ENCODE measurements at regions not wholly inside any gene's neighbourhood (a gene's known extent, or its start where the extent isn't known, plus 50 kb on each side); places are given as distances from the start of the nearest gene placed in this dataset.

DNA sequence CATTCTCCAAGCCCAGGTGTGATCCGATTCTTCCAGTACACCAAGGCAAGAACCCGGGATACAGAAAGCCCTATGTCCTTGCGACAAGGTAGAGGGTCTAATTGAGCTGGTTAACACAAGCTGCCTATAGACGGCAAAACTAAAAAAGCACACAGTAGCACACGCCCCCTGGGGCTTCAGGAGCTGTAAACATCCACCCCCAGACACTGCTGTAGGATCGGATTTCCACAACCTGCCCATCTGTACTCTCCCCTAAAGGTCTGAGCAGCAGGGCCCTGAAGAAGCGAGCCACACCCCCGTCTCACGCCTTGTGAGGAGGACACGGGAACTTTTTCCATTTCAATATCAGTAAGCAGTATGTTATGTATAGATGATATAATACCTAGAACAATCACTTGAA, 624.7 kb downstream of the BUD13 start:
- TF ChIP-seq CTCF (IDR thresholded peaks at IDR 0.05; ENCODE audit: low read depth, low read length) (no peak), EZH2phosphoT487 (IDR thresholded peaks at IDR 0.05; ENCODE audit: low read depth) (no peak)

All from OCI-LY3 (cell line).